Spinal cord (tissue), 9 donors: ENCODE measurements at regions not wholly inside any gene's neighbourhood (a gene's known extent, or its start where the extent isn't known, plus 50 kb on each side); places are given as distances from the start of the nearest gene placed in this dataset.

Experiments
- DNase-seq, 6 donors: peaks; one replicate each; pipeline versions ENCODE4 v3.0.0 to v3.0.0-alpha.2; 2013 to 2015; ENCODE audit warnings: low spot score in 6 of 6, low read depth in 4 of 6
- H3K27ac ChIP-seq: one replicate; pipeline ENCODE4 v1.5.1; 2013; ENCODE audit warnings: low read depth, low read length, control low read depth
- H3K27me3 ChIP-seq: one replicate; pipeline ENCODE4 v1.6.1; 2013; ENCODE audit warnings: low read length; ENCODE audit not compliant: control insufficient read depth, insufficient read depth
- H3K36me3 ChIP-seq: one replicate; pipeline ENCODE4 v1.6.1; 2013; ENCODE audit warnings: low read length; ENCODE audit not compliant: control insufficient read depth, insufficient read depth
- H3K4me1 ChIP-seq: one replicate; pipeline ENCODE4 v1.6.1; 2013; ENCODE audit warnings: low read length; ENCODE audit not compliant: control insufficient read depth, insufficient read depth
- H3K4me3 ChIP-seq: one replicate; pipeline ENCODE4 v1.5.1; 2013; ENCODE audit warnings: low read depth, low read length, control low read depth
- H3K9me3 ChIP-seq: one replicate; pipeline ENCODE4 v1.6.1; 2013; ENCODE audit warnings: low read length; ENCODE audit not compliant: control insufficient read depth, insufficient read depth
- WGBS: methylation state at CpG from one replicate; pipeline ENCODE4 v1.1.5; 2013; ENCODE audit warnings: missing lambda C conversion rate; ENCODE audit not compliant: insufficient coverage; 5-methylcytosine and 5-hydroxymethylcytosine counted together
- donor health status: healthy.

- no peaks in the 10 kb centered on the region for H3K36me3 ChIP-seq
- no peak for DNase-seq
Observed at GRCh38 chr2:128791985-128792320, 473.3 kb upstream of the HS6ST1 start.

GRCh38 chr2:128792476-128793054 is 473.9 kb upstream of the HS6ST1 start:
- 94% methylated on average over 6 of the region's 7 CpGs for WGBS
- no peaks in the 10 kb centered on the region for H3K9me3 ChIP-seq
- DNase-seq, result no peak
- H3K4me1 ChIP-seq, result peaks cover 23% of the 10 kb centered on the region
- no peak overlapping the region for H3K27ac ChIP-seq
- H3K27me3 ChIP-seq, result no peaks in the 10 kb centered on the region
- no peak overlapping the region for H3K4me3 ChIP-seq
- no peaks in the 10 kb centered on the region for H3K36me3 ChIP-seq

More at GRCh38 chr2:128791985-128792320, 473.3 kb upstream of the HS6ST1 start:
- Histone ChIP-seq H3K4me3 (no peak overlapping the region), H3K27me3 (no peaks in the 10 kb centered on the region), H3K27ac (no peak overlapping the region), H3K4me1 (peaks cover 29% of the 10 kb centered on the region), H3K9me3 (no peaks in the 10 kb centered on the region)
- 75% methylated on average over 7 of the region's 7 CpGs for WGBS

DNA sequence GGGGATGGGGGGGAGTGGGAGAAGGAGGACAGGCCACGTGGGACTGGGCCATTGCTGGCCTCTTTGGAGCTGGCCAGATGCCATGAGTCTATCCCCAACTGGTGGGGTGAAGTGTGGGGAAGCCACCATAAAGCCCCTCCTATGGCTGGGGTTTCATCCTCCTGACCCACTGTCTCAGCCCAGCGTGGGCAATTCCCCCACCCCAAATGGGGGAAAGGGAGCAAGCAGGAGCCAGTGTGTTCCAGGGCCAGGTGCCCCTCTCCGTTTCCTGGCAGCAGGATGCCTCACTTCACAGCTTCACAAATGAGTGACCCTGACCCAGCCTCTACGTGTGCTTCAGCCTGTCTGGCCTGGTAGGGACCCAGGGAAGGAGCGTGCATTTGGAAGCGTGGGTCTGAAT is 474.7 kb upstream of the HS6ST1 start:
- no peak overlapping the region for H3K4me3 ChIP-seq
- H3K27ac ChIP-seq, result no peak overlapping the region
- no peaks in the 10 kb centered on the region for H3K9me3 ChIP-seq
- H3K4me1 ChIP-seq, result peaks cover 22% of the 10 kb centered on the region
- 83% methylated on average over 1 of the region's 6 CpGs for WGBS
- no peak for DNase-seq
- no peaks in the 10 kb centered on the region for H3K36me3 ChIP-seq
- no peaks in the 10 kb centered on the region for H3K27me3 ChIP-seq

- Histone ChIP-seq H3K27ac (no peak overlapping the region), H3K36me3 (no peaks in the 10 kb centered on the region), H3K27me3 (no peaks in the 10 kb centered on the region), H3K4me1 (peaks cover 22% of the 10 kb centered on the region), H3K4me3 (no peak overlapping the region), H3K9me3 (no peaks in the 10 kb centered on the region)
- DNase-seq, result no peak
- whole genome bisulfite sequencing, result 86% methylated on average over 4 of the region's 6 CpGs
Observed at GRCh38 chr2:128794285-128794684, 475.6 kb upstream of the HS6ST1 start.

GRCh38 chr2:128796321-128796720 is 477.7 kb upstream of the HS6ST1 start:
- H3K27ac ChIP-seq, result no peak overlapping the region
- 58% methylated on average over 4 of the region's 4 CpGs for WGBS
- H3K4me3 ChIP-seq, result no peak overlapping the region
- no peaks in the 10 kb centered on the region for H3K9me3 ChIP-seq
- DNase-seq, result peak in 1 of 6 donors; percentile 88
- no peaks in the 10 kb centered on the region for H3K36me3 ChIP-seq
- peaks cover 8% of the 10 kb centered on the region for H3K4me1 ChIP-seq
- no peaks in the 10 kb centered on the region for H3K27me3 ChIP-seq

GRCh38 chr2:128797092-128797491 is 478.4 kb upstream of the HS6ST1 start:
- Histone ChIP-seq H3K27ac (no peak overlapping the region), H3K4me1 (peaks cover 7% of the 10 kb centered on the region), H3K9me3 (no peaks in the 10 kb centered on the region), H3K4me3 (no peak overlapping the region), H3K36me3 (no peaks in the 10 kb centered on the region), H3K27me3 (no peaks in the 10 kb centered on the region)
- no peak for DNase-seq
- 100% methylated on average over 1 of the region's 4 CpGs for WGBS

DNA sequence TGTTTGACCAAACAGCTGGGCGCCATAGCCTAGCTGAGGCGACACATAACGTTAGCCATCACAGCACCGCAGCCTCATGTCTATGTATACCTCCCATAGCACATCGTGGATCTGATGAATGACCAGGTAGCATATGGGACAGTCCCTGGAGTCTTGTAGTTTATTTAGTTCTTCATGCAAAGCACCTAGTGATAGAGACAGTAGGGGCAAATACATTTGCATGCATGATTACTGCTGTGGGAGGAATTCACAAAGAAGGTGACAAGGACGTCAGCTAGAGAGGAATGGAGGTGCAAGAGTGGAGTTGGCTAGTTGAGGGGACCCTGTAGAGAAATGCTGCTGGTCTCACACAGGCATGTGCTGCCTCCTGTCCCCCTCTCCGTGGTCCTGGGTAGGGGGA is 478.9 kb upstream of the HS6ST1 start:
- WGBS, result 93% methylated on average over 6 of the region's 7 CpGs
- no peaks in the 10 kb centered on the region for H3K27me3 ChIP-seq

DNA sequence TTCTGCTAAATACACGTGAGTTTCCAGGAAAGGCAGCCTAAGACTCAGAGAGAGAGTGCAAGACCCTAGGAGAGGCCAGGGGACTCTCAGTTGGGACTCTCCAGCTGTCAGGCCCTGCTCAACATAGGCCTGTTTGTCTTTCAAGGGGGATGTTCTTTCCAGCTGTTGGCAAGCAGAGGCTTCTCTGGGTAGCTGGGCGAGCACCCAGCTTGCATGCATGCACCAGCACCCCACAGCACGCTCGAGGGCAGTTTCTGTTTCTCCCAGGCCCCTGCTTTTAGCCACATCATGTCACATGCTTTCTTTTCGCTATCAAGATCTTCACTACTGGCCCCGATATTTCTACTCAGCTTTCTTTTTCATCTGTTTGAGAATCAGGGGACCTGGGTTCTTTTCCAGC is 479.3 kb upstream of the HS6ST1 start:
- H3K4me1 ChIP-seq, result peaks cover 7% of the 10 kb centered on the region
- 92% methylated on average over 6 of the region's 6 CpGs for WGBS
- H3K27me3 ChIP-seq, result no peaks in the 10 kb centered on the region
- no peak overlapping the region for H3K4me3 ChIP-seq
- no peak for DNase-seq
- no peaks in the 10 kb centered on the region for H3K36me3 ChIP-seq
- no peaks in the 10 kb centered on the region for H3K9me3 ChIP-seq
- H3K27ac ChIP-seq, result no peak overlapping the region

More for the DNA sequence above, 478.9 kb upstream of the HS6ST1 start:
- no peak overlapping the region for H3K4me3 ChIP-seq
- H3K9me3 ChIP-seq, result no peaks in the 10 kb centered on the region
- DNase-seq, result no peak
- no peaks in the 10 kb centered on the region for H3K36me3 ChIP-seq
- H3K27ac ChIP-seq, result no peak overlapping the region
- H3K4me1 ChIP-seq, result peaks cover 7% of the 10 kb centered on the region

GRCh38 chr2:128798502-128799283 is 480.0 kb upstream of the HS6ST1 start:
- Histone ChIP-seq H3K9me3 (no peaks in the 10 kb centered on the region), H3K4me3 (no peak overlapping the region), H3K36me3 (no peaks in the 10 kb centered on the region), H3K27ac (no peak overlapping the region), H3K4me1 (peaks cover 2% of the 10 kb centered on the region), H3K27me3 (no peaks in the 10 kb centered on the region)
- 77% methylated on average over 6 of the region's 9 CpGs for WGBS
- no peak for DNase-seq

GRCh38 chr2:128799284-128799552 is 480.6 kb upstream of the HS6ST1 start:
- no CpG with 5 or more reads among the region's 1 CpG for WGBS

More at GRCh38 chr2:128799284-128799552, 480.6 kb upstream of the HS6ST1 start:
- no peaks in the 10 kb centered on the region for H3K9me3 ChIP-seq
- no peaks in the 10 kb centered on the region for H3K27me3 ChIP-seq
- H3K4me3 ChIP-seq, result no peak overlapping the region
- H3K4me1 ChIP-seq, result peaks cover 2% of the 10 kb centered on the region
- DNase-seq, result no peak
- no peaks in the 10 kb centered on the region for H3K36me3 ChIP-seq
- H3K27ac ChIP-seq, result no peak overlapping the region
